PC-9 (cell line): ENCODE measurements at regions not wholly inside any gene's neighbourhood (a gene's known extent, or its start where the extent isn't known, plus 50 kb on each side); places are given as distances from the start of the nearest gene placed in this dataset.

Experiments
- BruUV-seq: library from RNA; stranded (reverse); fragments of 400-500 nt; replicated peaks from 2 replicates; lab custom pipeline; 2021; lab: Mats Ljungman, UMichigan
- CTCF ChIA-PET: fragments of 300-600 bp; sonication (Branson Sonifier 250); formaldehyde crosslinking; loops from one replicate; lab custom pipeline; 2022; ENCODE audit warnings: antibody characterized with exemption; lab: Charles Lee
- POLR2A ChIA-PET: fragments of 300-600 bp; sonication (Branson Sonifier 250); formaldehyde crosslinking; loops from one replicate; lab custom pipeline; 2022; ENCODE audit warnings: antibody characterized with exemption; ENCODE audit not compliant: unreplicated experiment; lab: Charles Lee
- DNase-seq, 2 experiments: peaks; one replicate each; pipeline versions ENCODE4 v3.0.0 to v3.0.0-alpha.2; 2015 to 2022; ENCODE audit warnings: mixed read lengths in 1 of 2
- H2AFZ ChIP-seq: fragments of 200-600 bp; sonication (generic); 2 replicates; pipeline ENCODE4 v1.8.1; 2017; ENCODE audit warnings: antibody characterized with exemption
- H3F3A ChIP-seq: fragments of 200-600 bp; sonication (generic); 2 replicates; pipeline ENCODE4 v1.8.1; 2017; ENCODE audit warnings: antibody characterized with exemption, mild to moderate bottlenecking, low read depth; ENCODE audit not compliant: insufficient read depth
- H3K27ac ChIP-seq: fragments of 200-600 bp; sonication (generic); 2 replicates; pipeline ENCODE4 v1.6.1; 2016; ENCODE audit warnings: mixed run types
- H3K27me3 ChIP-seq: fragments of 200-600 bp; sonication (generic); 2 replicates; pipeline ENCODE4 v1.6.1; 2016; ENCODE audit warnings: low read depth, mixed run types; ENCODE audit not compliant: insufficient read depth
- H3K36me3 ChIP-seq: fragments of 200-600 bp; sonication (generic); 2 replicates; pipeline ENCODE4 v1.6.1; 2016; ENCODE audit warnings: low read depth, mixed run types
- H3K4me1 ChIP-seq: fragments of 200-600 bp; sonication (generic); replicated peaks from 2 replicates; pipeline ENCODE4 v1.6.1; 2016; ENCODE audit warnings: mixed run types; ENCODE audit not compliant: insufficient read depth
- H3K4me2 ChIP-seq: fragments of 200-600 bp; sonication (generic); 2 replicates; pipeline ENCODE4 v1.6.1; 2017; ENCODE audit warnings: mixed run types
- H3K4me3 ChIP-seq: fragments of 200-600 bp; sonication (generic); 2 replicates; pipeline ENCODE4 v1.6.1; 2016; ENCODE audit warnings: mixed run types
- H3K79me2 ChIP-seq: fragments of 200-600 bp; sonication (generic); 2 replicates; pipeline ENCODE4 v1.6.1; 2017; ENCODE audit warnings: low read depth, mixed run types
- H3K9me2 ChIP-seq: fragments of 200-600 bp; sonication (generic); 2 replicates; pipeline ENCODE4 v1.8.1; 2017; ENCODE audit warnings: mild to moderate bottlenecking; ENCODE audit not compliant: insufficient read depth
- H3K9me3 ChIP-seq: fragments of 200-600 bp; sonication (generic); 2 replicates; pipeline ENCODE4 v1.8.1; 2016; ENCODE audit warnings: low read depth; ENCODE audit not compliant: insufficient read depth
- H4K20me1 ChIP-seq: fragments of 200-600 bp; sonication (generic); 2 replicates; pipeline ENCODE4 v1.8.1; 2017; ENCODE audit not compliant: insufficient read depth
- EZH2 ChIP-seq: fragments of 200-600 bp; sonication (generic); IDR thresholded peaks from 2 replicates; pipeline ENCODE4 v1.8.0; 2017; ENCODE audit warnings: antibody characterized with exemption, low read depth
- intact Hi-C: fragments of 100-400 bp; cut with micrococcal nuclease; formaldehyde crosslinking; loops from one replicate; pipeline ENCODE4 v1.10.0; 2022; ENCODE audit not compliant: unreplicated experiment
- TF ChIP-seq, protein P1 (sequence below): fragments of 200-600 bp; sonication (generic); conservative IDR thresholded peaks from 2 replicates; pipeline ENCODE4 v1.6.1; 2017; ENCODE audit warnings: mixed run types, antibody characterized with exemption, mild to moderate bottlenecking, moderate library complexity

GRCh38 chr21:15487196-15487550 lies 242.6 kb upstream of the USP25 start:
- Histone ChIP-seq H3F3A (no peaks in the 10 kb centered on the region), H3K4me2 (no peak overlapping the region), H3K9me3 (no peaks in the 10 kb centered on the region), H3K27ac (no peak overlapping the region), H3K27me3 (no peaks in the 10 kb centered on the region), H3K36me3 (no peaks in the 10 kb centered on the region), H4K20me1 (no peaks in the 10 kb centered on the region), H3K4me3 (no peak overlapping the region), H3K9me2 (no peaks in the 10 kb centered on the region; the same call in 1 of the 2 replicates), H3K4me1 (peaks cover 6% of the 10 kb centered on the region; the same call in 1 of the 2 replicates), H3K79me2 (no peaks in the 10 kb centered on the region), H2AFZ (no peak overlapping the region)
- POLR2A ChIA-PET = no interaction called here
- intact Hi-C loops = loop anchor here (5.0 to 10.0 kb wide), 2 partner anchors 340 to 1102 kb away; partner anchors contain the start of gene HSPA13
- CTCF ChIA-PET = no interaction called here
- TF ChIP-seq, protein P1, sequence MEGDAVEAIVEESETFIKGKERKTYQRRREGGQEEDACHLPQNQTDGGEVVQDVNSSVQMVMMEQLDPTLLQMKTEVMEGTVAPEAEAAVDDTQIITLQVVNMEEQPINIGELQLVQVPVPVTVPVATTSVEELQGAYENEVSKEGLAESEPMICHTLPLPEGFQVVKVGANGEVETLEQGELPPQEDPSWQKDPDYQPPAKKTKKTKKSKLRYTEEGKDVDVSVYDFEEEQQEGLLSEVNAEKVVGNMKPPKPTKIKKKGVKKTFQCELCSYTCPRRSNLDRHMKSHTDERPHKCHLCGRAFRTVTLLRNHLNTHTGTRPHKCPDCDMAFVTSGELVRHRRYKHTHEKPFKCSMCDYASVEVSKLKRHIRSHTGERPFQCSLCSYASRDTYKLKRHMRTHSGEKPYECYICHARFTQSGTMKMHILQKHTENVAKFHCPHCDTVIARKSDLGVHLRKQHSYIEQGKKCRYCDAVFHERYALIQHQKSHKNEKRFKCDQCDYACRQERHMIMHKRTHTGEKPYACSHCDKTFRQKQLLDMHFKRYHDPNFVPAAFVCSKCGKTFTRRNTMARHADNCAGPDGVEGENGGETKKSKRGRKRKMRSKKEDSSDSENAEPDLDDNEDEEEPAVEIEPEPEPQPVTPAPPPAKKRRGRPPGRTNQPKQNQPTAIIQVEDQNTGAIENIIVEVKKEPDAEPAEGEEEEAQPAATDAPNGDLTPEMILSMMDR = no peak
- TF ChIP-seq EZH2 = no peak
- no peak for DNase-seq
- BruUV-seq = no TSS peak

DNA sequence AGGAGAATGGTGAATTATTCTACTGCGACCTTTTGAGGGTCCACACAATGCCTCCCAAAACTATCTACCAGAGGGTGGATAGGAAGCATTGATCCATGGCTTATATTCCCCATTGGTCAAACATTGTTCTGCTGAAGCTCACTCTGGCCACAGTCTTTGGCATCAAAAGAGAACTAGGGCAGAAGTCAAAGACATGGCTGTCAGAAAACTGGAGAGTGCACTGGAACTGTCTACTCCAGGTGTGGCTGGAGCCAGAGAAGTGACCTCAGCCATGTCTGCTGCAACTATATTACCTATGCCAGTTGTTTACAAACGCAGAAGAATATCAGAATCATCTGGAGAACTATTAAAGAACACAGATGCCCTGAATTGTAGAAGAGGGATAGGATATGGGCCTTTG lies 238.7 kb upstream of the USP25 start:
- POLR2A ChIA-PET = no interaction called here
- no peaks in the 10 kb centered on the region for H3K4me1 ChIP-seq
- no peaks in the 10 kb centered on the region for H3K27me3 ChIP-seq
- BruUV-seq = no TSS peak
- H3K36me3 ChIP-seq = no peaks in the 10 kb centered on the region
- no peaks in the 10 kb centered on the region for H3K9me3 ChIP-seq
- no peak overlapping the region for H3K27ac ChIP-seq
- CTCF ChIA-PET = no interaction called here
- intact Hi-C loops = no loop called here
- TF ChIP-seq, protein P1 = no peak
- no peak for TF ChIP-seq EZH2
- H3K9me2 ChIP-seq = no peaks in the 10 kb centered on the region; the same call in 1 of the 2 replicates
- H3K4me2 ChIP-seq = no peak overlapping the region
- H4K20me1 ChIP-seq = no peaks in the 10 kb centered on the region
- no peak for DNase-seq
- H2AFZ ChIP-seq = no peak overlapping the region
- H3K79me2 ChIP-seq = no peaks in the 10 kb centered on the region
- no peaks in the 10 kb centered on the region for H3F3A ChIP-seq
- H3K4me3 ChIP-seq = no peak overlapping the region

GRCh38 chr21:15493646-15494045 lies 236.1 kb upstream of the USP25 start:
- BruUV-seq = no TSS peak
- CTCF ChIA-PET = no interaction called here

More at GRCh38 chr21:15493646-15494045, 236.1 kb upstream of the USP25 start:
- H3K27ac ChIP-seq = no peak overlapping the region
- no peaks in the 10 kb centered on the region for H4K20me1 ChIP-seq
- H3K4me1 ChIP-seq = no peaks in the 10 kb centered on the region
- POLR2A ChIA-PET = no interaction called here
- no peak for DNase-seq
- intact Hi-C loops = no loop called here
- H2AFZ ChIP-seq = no peak overlapping the region
- no peaks in the 10 kb centered on the region for H3K36me3 ChIP-seq
- no peak overlapping the region for H3K4me3 ChIP-seq
- no peak overlapping the region for H3K4me2 ChIP-seq
- no peaks in the 10 kb centered on the region for H3K79me2 ChIP-seq
- no peaks in the 10 kb centered on the region; the same call in 1 of the 2 replicates for H3K9me2 ChIP-seq
- no peaks in the 10 kb centered on the region for H3K9me3 ChIP-seq
- TF ChIP-seq EZH2 = no peak
- TF ChIP-seq, protein P1 = no peak
- H3F3A ChIP-seq = no peaks in the 10 kb centered on the region
- H3K27me3 ChIP-seq = no peaks in the 10 kb centered on the region
